ENCODE measurements at regions not wholly inside any gene's neighbourhood (a gene's known extent, or its start where the extent isn't known, plus 50 kb on each side); places are given as distances from the start of the nearest gene placed in this dataset.

- DNase-seq = no peak
- Histone ChIP-seq H3K27ac (no peak overlapping the region), H3K4me3 (ENCODE audit: low read depth, low read length) (no peak overlapping the region), H3K9me3 (ENCODE audit: severe bottlenecking) (peaks cover 4% of the 10 kb centered on the region), H3K27me3 (ENCODE audit: insufficient read depth, low read depth, severe bottlenecking) (no peaks in the 10 kb centered on the region), H3K36me3 (no peaks in the 10 kb centered on the region)
- TF ChIP-seq CTCF (IDR thresholded peaks at IDR 0.05; ENCODE audit: low read depth, low read length) = no peak
These were observed 354.3 kb downstream of the MN1 start for GRCh38 chr22:27447289-27447688.

DNA sequence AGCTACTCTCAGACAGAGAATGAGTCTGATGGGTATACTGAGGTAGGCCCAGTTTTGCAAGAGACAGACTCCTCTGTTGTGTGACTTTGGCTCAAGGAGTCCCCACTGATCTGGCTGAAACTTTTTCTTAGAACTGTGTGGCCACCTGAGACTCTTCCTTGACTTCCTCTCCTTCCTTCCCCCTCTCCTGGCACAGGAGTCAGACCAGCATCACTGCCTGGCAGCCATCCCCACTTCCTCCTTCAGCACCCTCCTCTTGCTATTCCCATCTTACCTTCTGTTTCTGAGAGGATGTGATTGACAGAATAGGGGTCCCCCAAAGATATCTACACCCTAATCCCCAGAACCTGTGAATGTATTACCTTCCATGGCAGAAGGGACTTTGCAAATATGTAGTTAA is 351.1 kb downstream of the MN1 start:
- H3K27ac ChIP-seq = no peak overlapping the region
- no peaks in the 10 kb centered on the region for H3K27me3 ChIP-seq (ENCODE audit: insufficient read depth, low read depth, severe bottlenecking)
- no peak for DNase-seq
- no peak overlapping the region for H3K4me3 ChIP-seq (ENCODE audit: low read depth, low read length)
- H3K36me3 ChIP-seq = no peaks in the 10 kb centered on the region
- peaks cover 4% of the 10 kb centered on the region for H3K9me3 ChIP-seq (ENCODE audit: severe bottlenecking)
- no peak for TF ChIP-seq CTCF (IDR thresholded peaks at IDR 0.05; ENCODE audit: low read depth, low read length)

DNA sequence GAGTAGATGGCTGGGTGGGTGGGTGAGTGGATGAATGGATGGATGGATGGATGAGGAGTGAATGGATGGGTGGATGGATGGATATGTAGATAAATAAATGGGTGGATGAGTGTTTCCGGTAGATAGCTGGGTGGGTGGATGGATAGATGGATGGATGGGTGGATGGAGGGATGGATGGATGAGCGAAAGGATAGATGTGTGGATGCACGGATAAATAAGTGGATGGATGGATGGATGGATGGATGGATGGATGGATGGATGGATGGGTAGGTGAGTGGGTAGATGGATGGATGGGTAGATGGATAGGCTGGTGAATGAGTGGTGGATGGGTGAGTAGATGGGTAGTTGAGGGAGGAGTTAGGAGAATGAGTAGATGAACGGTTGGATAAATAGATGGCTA is 349.3 kb downstream of the MN1 start:
- DNase-seq = no peak
- Histone ChIP-seq H3K27me3 (ENCODE audit: insufficient read depth, low read depth, severe bottlenecking) (no peaks in the 10 kb centered on the region), H3K9me3 (ENCODE audit: severe bottlenecking) (peaks cover 4% of the 10 kb centered on the region), H3K36me3 (no peaks in the 10 kb centered on the region), H3K4me3 (ENCODE audit: low read depth, low read length) (no peak overlapping the region), H3K27ac (no peak overlapping the region)
- TF ChIP-seq CTCF (IDR thresholded peaks at IDR 0.05; ENCODE audit: low read depth, low read length) = no peak

DNA sequence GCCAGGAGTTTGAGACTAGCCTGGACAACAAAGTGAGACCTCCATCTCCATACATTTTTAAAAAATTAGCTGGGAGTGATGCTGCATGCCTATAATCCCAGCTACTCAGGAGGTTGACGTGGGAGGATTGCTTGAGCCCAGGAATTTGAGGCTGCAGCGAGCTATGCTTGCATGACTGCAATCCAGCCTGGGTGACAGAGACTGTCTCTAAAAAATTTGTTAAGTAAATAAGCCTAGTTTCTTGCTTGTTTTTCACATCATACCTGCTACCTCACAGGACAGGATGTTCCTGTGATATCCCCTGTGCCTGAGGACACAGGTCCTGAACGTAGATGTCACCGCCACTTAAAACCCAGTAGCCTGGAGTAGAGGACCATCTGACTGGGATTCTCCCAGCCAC is 348.6 kb downstream of the MN1 start:
- Histone ChIP-seq H3K9me3 (ENCODE audit: severe bottlenecking) (peaks cover 4% of the 10 kb centered on the region), H3K27me3 (ENCODE audit: insufficient read depth, low read depth, severe bottlenecking) (no peaks in the 10 kb centered on the region), H3K4me3 (ENCODE audit: low read depth, low read length) (no peak overlapping the region), H3K27ac (no peak overlapping the region), H3K36me3 (no peaks in the 10 kb centered on the region)
- DNase-seq = no peak
- no peak for TF ChIP-seq CTCF (IDR thresholded peaks at IDR 0.05; ENCODE audit: low read depth, low read length)

DNA sequence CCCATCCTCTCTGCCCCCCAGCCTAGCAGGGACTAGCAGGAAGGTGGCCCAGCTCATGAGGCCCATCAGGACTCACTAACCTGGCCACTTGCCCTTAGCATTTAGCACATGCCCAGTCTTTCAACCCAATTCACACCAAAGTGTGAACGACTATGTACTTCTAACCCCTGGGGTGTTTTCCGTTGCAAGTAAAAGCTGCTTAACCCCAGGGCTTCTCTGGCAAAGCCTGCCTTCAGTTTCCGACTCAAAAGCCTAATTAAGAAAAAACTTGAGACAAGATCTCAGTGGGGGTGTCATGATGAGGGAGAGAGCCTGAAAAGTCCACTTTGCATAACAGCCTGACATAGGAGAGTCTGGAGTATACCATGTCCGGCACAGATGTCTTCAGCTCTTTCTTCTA is 347.8 kb downstream of the MN1 start:
- TF ChIP-seq CTCF (IDR thresholded peaks at IDR 0.05; ENCODE audit: low read depth, low read length) = no peak

DNA sequence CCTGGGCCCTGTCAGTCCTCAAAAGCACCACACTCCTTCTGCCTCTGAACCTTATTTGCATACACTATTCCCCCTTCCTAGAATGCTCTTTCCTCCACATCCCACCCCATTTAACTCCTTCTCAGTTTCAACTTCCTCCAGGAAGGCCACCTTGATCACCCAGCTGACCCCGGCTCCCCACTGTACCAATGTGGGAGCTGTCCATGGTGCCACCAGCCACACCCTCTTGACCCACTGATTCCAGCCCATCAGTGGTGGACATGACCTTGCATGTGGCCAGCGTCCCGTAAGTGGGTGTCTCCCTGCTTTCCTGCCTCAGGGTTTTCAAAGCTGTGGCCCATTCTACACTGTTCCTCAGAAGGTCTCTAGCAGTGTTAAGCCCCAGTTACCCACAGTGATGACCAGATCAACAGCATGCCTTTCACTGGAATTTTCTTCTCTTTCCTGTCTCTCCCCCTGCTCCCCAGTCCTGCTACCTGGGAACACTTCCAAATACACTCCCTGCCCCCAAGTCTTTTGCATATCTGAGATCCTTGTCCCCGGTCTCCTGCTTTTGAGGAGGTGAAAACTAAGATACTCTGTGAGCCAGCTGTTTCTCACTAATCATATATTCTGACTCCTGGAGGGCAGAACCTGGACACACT is 346.6 kb downstream of the MN1 start:
- Histone ChIP-seq H3K4me3 (ENCODE audit: low read depth, low read length) (no peak overlapping the region), H3K36me3 (no peaks in the 10 kb centered on the region), H3K27ac (no peak overlapping the region), H3K27me3 (ENCODE audit: insufficient read depth, low read depth, severe bottlenecking) (no peaks in the 10 kb centered on the region), H3K9me3 (ENCODE audit: severe bottlenecking) (peaks cover 4% of the 10 kb centered on the region)
- no peak for DNase-seq
- no peak for TF ChIP-seq CTCF (IDR thresholded peaks at IDR 0.05; ENCODE audit: low read depth, low read length)

More for the DNA sequence above, 347.8 kb downstream of the MN1 start:
- Histone ChIP-seq H3K27me3 (ENCODE audit: insufficient read depth, low read depth, severe bottlenecking) (no peaks in the 10 kb centered on the region), H3K9me3 (ENCODE audit: severe bottlenecking) (peaks cover 4% of the 10 kb centered on the region), H3K36me3 (no peaks in the 10 kb centered on the region), H3K4me3 (ENCODE audit: low read depth, low read length) (no peak overlapping the region), H3K27ac (no peak overlapping the region)
- DNase-seq = no peak
